Thyroid gland (tissue), 4 donors: ENCODE measurements at regions not wholly inside any gene's neighbourhood (a gene's known extent, or its start where the extent isn't known, plus 50 kb on each side); places are given as distances from the start of the nearest gene placed in this dataset.

ENCODE experiments used
- POLR2A ChIP-seq, 2 donors: fragments of 450-650 bp; IDR thresholded peaks; one replicate each; pipeline ENCODE4 v1.6.1; 2017; ENCODE audit warnings: antibody characterized with exemption in 2 of 2, mild to moderate bottlenecking in 2 of 2, moderate library complexity in 1 of 2
- TF ChIP-seq, protein P1 (sequence below), 6 experiments: fragments of 200-600 bp in 3 of 6; fragments of 450-650 bp in 3 of 6; sonication (generic) in 3 of 6; IDR thresholded peaks; one replicate each; pipeline ENCODE4 v1.5.1; 2016 to 2019; ENCODE audit warnings: antibody characterized with exemption in 6 of 6, mild to moderate bottlenecking in 2 of 6, inconsistent platforms in 1 of 6, moderate library complexity in 1 of 6

DNA sequence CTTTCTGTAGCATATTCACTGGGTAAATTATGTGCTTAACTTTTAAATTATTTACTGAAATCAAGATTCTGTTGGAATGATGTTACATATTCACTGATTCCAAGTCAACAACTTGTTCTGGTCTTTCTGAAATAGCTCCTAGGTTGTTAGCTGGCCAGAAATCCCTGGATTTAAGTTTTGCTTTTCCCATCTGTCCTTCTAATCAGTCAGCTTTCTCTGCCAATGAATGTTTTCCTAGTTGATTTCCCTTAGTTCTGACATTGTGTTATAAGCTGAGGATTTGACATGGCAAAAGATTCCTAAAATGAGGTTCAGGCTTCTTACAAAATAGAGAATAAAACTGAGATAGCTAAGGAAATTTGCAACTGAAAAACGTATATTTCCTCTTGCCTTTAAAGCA lies 1479.6 kb downstream of the MRPL39 start:
- TF ChIP-seq, protein P1, sequence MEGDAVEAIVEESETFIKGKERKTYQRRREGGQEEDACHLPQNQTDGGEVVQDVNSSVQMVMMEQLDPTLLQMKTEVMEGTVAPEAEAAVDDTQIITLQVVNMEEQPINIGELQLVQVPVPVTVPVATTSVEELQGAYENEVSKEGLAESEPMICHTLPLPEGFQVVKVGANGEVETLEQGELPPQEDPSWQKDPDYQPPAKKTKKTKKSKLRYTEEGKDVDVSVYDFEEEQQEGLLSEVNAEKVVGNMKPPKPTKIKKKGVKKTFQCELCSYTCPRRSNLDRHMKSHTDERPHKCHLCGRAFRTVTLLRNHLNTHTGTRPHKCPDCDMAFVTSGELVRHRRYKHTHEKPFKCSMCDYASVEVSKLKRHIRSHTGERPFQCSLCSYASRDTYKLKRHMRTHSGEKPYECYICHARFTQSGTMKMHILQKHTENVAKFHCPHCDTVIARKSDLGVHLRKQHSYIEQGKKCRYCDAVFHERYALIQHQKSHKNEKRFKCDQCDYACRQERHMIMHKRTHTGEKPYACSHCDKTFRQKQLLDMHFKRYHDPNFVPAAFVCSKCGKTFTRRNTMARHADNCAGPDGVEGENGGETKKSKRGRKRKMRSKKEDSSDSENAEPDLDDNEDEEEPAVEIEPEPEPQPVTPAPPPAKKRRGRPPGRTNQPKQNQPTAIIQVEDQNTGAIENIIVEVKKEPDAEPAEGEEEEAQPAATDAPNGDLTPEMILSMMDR (IDR thresholded peaks at IDR 0.05), result no peak
- TF ChIP-seq POLR2A (IDR thresholded peaks at IDR 0.05), result no peak
